Smooth muscle cell (in vitro differentiated cells): ENCODE measurements at regions not wholly inside any gene's neighbourhood (a gene's known extent, or its start where the extent isn't known, plus 50 kb on each side); places are given as distances from the start of the nearest gene placed in this dataset.
"Not testable (repeated sequence)": the region's sequence is repeated elsewhere in the genome, so short reads cannot be mapped to it uniquely, and the experiment has no call there.

ENCODE experiments used
- DNase-seq: peaks from one replicate; lab custom pipeline; 2025; ENCODE audit not compliant: unreplicated experiment; lab: John Stamatoyannopoulos, UW
- H2AFZ ChIP-seq: fragments of 200-600 bp; sonication (generic); 2 replicates; pipeline ENCODE4 v1.6.0; 2016; ENCODE audit warnings: antibody characterized with exemption, low read depth, mild to moderate bottlenecking
- H3F3A ChIP-seq: fragments of 200-600 bp; sonication (generic); 2 replicates; pipeline ENCODE4 v1.6.0; 2017; ENCODE audit warnings: antibody characterized with exemption, low read depth
- H3K27ac ChIP-seq: fragments of 200-600 bp; sonication (generic); 2 replicates; pipeline ENCODE4 v1.5.1; 2016; ENCODE audit warnings: low read depth, mild to moderate bottlenecking
- H3K27me3 ChIP-seq: fragments of 200-600 bp; sonication (generic); 2 replicates; pipeline ENCODE4 v1.6.1; 2016; ENCODE audit warnings: low read depth, mild to moderate bottlenecking
- H3K36me3 ChIP-seq: fragments of 200-600 bp; sonication (generic); 2 replicates; pipeline ENCODE4 v1.5.1; 2016; ENCODE audit warnings: low read depth
- H3K4me1 ChIP-seq: fragments of 200-600 bp; sonication (generic); 2 replicates; pipeline ENCODE4 v1.5.1; 2016; ENCODE audit warnings: low read depth
- H3K4me2 ChIP-seq: fragments of 200-600 bp; sonication (generic); 2 replicates; pipeline ENCODE4 v1.6.0; 2016; ENCODE audit warnings: mild to moderate bottlenecking
- H3K4me3 ChIP-seq: fragments of 200-600 bp; sonication (generic); 2 replicates; pipeline ENCODE4 v1.5.1; 2016; ENCODE audit warnings: mild to moderate bottlenecking
- H3K79me2 ChIP-seq: fragments of 200-600 bp; sonication (generic); 2 replicates; pipeline ENCODE4 v1.6.0; 2016; ENCODE audit warnings: low read depth, mild to moderate bottlenecking
- H3K9ac ChIP-seq: fragments of 200-600 bp; sonication (generic); 2 replicates; pipeline ENCODE4 v1.6.0; 2016; ENCODE audit warnings: low read depth
- H3K9me3 ChIP-seq: fragments of 200-600 bp; sonication (generic); replicated peaks from 2 replicates; pipeline ENCODE4 v1.5.1; 2016; ENCODE audit warnings: low read depth
- H4K20me1 ChIP-seq: fragments of 200-600 bp; sonication (generic); 2 replicates; pipeline ENCODE4 v1.6.0; 2016; ENCODE audit warnings: low read depth
- CTCF ChIP-seq: fragments of 200-600 bp; sonication (generic); IDR thresholded peaks from 2 replicates; pipeline ENCODE4 v1.5.1; 2017; ENCODE audit warnings: borderline replicate concordance, mild to moderate bottlenecking, antibody characterized with exemption; ENCODE audit not compliant: insufficient read depth, poor library complexity, severe bottlenecking
- WGBS: methylation state at CpG from one replicate; pipeline ENCODE4 v1.1.7; 2016; ENCODE audit warnings: low lambda C conversion rate; 5-methylcytosine and 5-hydroxymethylcytosine counted together

GRCh38 chr3:110504901-110505300 lies 566.7 kb upstream of the NECTIN3 start:
- H3F3A ChIP-seq, result no peaks in the 10 kb centered on the region
- H3K9ac ChIP-seq, result no peak overlapping the region
- H3K4me1 ChIP-seq, result no peaks in the 10 kb centered on the region
- H3K27ac ChIP-seq, result no peak overlapping the region
- no peak overlapping the region for H3K4me2 ChIP-seq
- H2AFZ ChIP-seq, result no peak overlapping the region
- H3K4me3 ChIP-seq, result no peak overlapping the region
- H3K27me3 ChIP-seq, result no peaks in the 10 kb centered on the region
- no peaks in the 10 kb centered on the region for H3K79me2 ChIP-seq
- H3K36me3 ChIP-seq, result no peaks in the 10 kb centered on the region
- H3K9me3 ChIP-seq, result no peaks in the 10 kb centered on the region
- no peaks in the 10 kb centered on the region for H4K20me1 ChIP-seq
- TF ChIP-seq CTCF, result no peak
- no peak for DNase-seq
- WGBS, result 82% methylated on average over 4 of the region's 4 CpGs

GRCh38 chr3:110506890-110507289 lies 564.7 kb upstream of the NECTIN3 start:
- WGBS, result 97% methylated on average over 4 of the region's 4 CpGs
- Histone ChIP-seq H3K9ac (no peak overlapping the region), H3K4me3 (no peak overlapping the region), H3K27ac (no peak overlapping the region), H2AFZ (no peak overlapping the region), H3K27me3 (no peaks in the 10 kb centered on the region), H3K79me2 (no peaks in the 10 kb centered on the region), H3K4me2 (no peak overlapping the region), H4K20me1 (no peaks in the 10 kb centered on the region), H3K36me3 (no peaks in the 10 kb centered on the region), H3K4me1 (no peaks in the 10 kb centered on the region), H3F3A (no peaks in the 10 kb centered on the region), H3K9me3 (no peaks in the 10 kb centered on the region)
- TF ChIP-seq CTCF, result no peak
- DNase-seq, result no peak

- not testable (repeated sequence) for DNase-seq, H3K36me3 ChIP-seq, H3K9ac ChIP-seq, H3K9me3 ChIP-seq, H3K27me3 ChIP-seq, H3K4me1 ChIP-seq, H3K27ac ChIP-seq, H3K79me2 ChIP-seq, H2AFZ ChIP-seq, H3K4me3 ChIP-seq, H3K4me2 ChIP-seq, H4K20me1 ChIP-seq, H3F3A ChIP-seq
Observed at GRCh38 chr3:110507570-110507969, 564.0 kb upstream of the NECTIN3 start.

GRCh38 chr3:110512961-110513360 lies 558.7 kb upstream of the NECTIN3 start:
- 82% methylated on average over 3 of the region's 3 CpGs for WGBS
- DNase-seq, result no peak
- Histone ChIP-seq H2AFZ (no peak overlapping the region), H3K27me3 (no peaks in the 10 kb centered on the region), H3K9me3 (no peaks in the 10 kb centered on the region), H3K79me2 (no peaks in the 10 kb centered on the region), H3K4me1 (no peaks in the 10 kb centered on the region), H3F3A (no peaks in the 10 kb centered on the region), H3K4me3 (no peak overlapping the region), H3K4me2 (no peak overlapping the region), H4K20me1 (no peaks in the 10 kb centered on the region), H3K9ac (no peak overlapping the region), H3K36me3 (no peaks in the 10 kb centered on the region), H3K27ac (no peak overlapping the region)
- no peak for TF ChIP-seq CTCF
